Skin of body (tissue), 1 donor: ENCODE measurements at regions not wholly inside any gene's neighbourhood (a gene's known extent, or its start where the extent isn't known, plus 50 kb on each side); places are given as distances from the start of the nearest gene placed in this dataset.

ENCODE experiments used
- DNase-seq: peaks from one replicate; lab custom pipeline; 2025; lab: John Stamatoyannopoulos, UW

DNA sequence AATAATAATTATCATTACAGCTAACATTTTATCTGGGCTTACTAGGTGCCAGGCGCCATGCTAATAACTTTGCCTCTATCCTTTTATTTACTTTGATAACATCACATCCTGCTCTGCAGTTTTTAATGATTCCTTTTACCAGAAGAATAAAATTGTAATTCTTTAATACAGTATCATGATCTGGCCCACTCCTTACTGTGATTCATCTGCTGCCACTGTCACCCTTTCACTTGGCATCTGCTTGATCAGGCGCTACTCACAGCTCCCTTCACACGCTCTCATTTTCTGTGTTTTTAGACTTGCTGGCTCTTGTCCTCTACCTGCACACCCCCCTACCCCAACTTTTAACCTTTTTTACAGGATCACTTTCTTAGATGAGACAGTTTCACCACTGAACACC, 167.5 kb downstream of the NTMT2 start:
- no peak for DNase-seq

DNA sequence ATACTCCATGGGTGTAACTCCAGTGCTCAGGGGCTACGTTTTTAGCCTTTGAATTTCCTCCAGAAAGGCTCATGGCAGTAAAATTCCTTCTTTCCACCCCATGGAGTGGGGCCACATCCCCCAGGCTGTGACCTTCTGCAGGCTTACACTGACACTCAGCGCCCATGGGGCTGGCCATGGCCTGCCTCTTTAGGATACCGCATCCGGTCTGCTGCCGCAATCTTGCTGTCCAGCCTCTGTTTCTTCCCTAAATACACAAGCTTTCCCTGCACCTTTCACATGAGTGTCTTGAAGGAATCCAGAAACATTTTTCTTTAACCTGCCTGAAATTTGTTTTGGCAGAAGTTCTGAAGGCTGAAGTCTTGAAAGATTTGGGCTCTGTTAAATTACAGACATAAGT, 170.5 kb downstream of the NTMT2 start:
- no peak for DNase-seq

DNA sequence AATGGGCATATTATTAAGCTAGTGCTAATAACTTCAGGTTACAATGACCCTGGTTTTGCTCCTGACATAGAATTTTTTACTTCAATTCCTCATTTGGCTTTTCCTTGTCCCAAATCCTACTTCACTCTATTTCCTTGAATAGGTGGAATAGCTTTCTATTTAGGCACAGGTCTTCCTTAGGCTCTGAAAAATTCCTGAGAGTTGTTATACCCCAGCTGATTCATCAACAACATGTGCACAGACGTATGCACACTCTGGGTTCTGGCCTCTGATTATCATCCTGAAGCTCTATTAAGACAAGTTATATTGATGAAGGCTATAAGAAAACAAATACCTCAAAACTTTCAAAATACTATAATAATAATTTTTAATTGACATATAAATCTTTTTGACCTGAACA, 172.4 kb downstream of the NTMT2 start:
- DNase-seq: no peak

DNA sequence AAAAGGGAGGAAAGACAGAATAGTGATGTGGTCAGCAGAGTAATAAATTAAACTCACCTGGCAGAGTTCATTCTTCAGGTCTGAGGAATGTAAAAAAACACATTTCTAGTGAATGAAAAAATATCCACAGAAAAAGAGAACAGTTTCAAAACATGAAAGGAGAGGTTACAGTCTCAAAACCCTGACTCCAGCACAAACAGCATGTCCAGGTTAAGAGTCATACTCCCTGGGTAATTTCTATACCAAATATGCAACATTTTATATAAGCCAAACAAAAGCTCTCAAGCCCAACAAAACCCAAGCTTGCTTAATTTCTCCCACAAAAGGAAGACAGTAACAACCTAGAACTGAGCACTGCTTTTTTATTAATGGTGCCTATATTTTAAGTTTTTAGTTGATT, 173.0 kb downstream of the NTMT2 start:
- DNase-seq: no peak

DNA sequence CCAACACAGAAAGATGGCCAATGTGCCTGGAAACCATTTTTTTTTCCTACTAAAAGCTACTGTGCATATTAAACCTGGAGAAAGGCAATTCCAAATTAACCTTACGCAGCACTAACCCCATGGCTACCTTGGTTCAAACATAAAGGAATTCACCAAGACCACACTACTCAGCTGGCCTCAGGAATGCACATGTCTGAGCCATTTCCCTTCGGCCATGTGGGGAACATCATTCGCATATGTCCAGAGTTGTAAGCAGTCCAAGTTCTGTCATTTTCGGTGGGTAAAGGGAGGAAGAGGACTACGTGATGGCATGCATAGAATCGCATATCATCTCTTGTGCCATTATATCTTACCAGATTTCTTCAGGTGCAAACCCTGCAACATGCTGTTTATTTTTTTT, 175.4 kb downstream of the NTMT2 start:
- no peak for DNase-seq

DNA sequence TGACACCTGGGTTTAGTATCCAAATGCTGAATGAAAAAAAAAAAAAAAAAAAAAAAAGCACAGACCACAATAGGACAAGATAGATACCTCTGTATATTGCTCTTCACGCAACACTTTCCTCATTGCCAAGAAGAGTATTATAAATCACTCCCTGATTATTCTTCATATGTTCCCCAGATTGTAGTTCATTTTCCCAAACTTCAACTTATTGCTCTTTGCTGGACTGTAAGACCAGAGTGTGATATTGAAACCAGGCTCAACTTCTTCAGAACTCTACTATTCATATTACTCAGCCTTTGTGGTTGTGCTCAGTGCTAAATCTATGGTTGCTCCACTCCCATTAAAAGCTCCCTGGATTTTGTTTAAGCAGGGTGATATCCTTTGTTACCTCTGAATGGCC, 180.4 kb downstream of the NTMT2 start:
- DNase-seq: peak; percentile 24

DNA sequence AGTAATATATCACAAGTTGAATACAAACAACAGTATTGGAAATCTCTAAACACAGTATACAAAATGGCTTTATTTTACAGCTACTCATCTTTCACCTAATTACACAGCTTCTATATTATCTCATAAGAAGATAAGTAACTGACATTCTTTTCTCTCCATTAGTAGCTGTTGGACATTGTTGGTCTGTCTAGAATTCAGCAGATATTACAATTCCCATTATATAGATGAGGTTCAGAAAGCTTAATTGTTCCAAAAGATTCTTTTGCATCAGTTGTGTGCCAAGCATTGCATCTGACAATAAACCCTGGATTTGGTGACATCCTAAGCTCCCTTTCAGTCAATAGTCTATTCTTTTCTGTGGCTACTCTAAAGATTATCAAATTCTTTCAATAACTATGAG, 187.0 kb downstream of the NTMT2 start:
- no peak for DNase-seq

DNA sequence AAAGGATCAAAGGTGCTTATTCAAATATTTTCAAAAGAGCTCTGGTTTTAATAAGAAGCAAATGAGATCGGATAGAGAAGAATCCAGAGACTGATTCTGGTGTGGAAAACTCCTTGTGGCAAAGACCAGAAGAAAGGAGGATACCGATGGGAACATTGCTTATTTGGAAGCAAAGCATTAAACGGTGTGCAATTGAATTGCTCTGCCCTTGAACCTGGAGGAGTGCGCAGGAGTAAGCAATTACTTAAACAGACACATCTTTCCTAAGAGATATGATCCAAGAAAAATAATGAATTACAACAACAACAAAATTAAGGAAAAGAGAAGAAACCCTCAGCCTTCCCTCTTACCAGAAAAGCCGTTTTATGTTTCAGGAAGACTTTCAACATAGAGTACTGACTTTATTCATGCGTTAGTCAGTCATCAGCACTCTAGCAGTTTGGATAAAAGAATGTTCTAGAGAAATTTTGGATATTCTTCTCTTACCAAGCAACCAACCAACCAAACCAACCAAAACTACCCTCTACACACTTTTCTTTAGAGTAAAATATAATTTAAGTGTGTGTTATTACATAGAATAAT, 191.7 kb downstream of the NTMT2 start:
- no peak for DNase-seq

DNA sequence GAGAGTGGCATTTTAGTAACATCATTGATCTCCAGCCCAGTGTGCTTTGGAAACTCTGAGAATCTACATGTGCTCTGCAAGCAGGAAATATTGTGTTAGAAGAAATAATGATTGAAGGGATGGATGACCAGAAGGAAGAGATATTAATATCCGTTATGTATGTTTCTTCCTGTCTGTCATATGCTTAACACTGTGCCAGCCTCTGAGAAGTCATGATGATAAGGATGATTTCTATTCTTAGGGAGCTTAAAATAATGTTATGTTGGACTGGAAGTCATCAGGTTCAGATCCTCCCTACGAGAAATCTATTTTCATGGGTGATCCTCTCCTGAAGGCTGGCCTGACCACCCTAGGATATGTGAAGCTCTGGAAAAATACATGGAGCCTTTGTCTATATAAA, 192.4 kb upstream of the GORAB start:
- no peak for DNase-seq

DNA sequence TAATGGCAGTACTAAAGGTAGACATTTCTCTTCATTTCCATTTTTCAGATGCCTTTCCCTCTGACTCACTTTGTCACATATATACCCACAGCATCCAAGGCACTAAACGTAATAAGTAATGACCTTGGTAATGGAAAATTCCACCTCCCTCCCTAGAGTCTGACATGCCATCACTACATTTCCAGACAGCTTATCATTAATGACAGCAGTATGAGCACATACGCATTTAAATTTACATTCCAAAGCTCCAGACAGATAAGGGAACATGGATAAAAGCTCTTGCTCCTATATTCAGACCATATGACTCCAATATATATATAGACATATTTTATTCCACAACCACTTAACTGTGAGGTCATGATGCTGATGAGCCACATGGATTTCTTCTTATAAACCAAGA, 191.7 kb upstream of the GORAB start:
- peak; percentile 5 for DNase-seq

DNA sequence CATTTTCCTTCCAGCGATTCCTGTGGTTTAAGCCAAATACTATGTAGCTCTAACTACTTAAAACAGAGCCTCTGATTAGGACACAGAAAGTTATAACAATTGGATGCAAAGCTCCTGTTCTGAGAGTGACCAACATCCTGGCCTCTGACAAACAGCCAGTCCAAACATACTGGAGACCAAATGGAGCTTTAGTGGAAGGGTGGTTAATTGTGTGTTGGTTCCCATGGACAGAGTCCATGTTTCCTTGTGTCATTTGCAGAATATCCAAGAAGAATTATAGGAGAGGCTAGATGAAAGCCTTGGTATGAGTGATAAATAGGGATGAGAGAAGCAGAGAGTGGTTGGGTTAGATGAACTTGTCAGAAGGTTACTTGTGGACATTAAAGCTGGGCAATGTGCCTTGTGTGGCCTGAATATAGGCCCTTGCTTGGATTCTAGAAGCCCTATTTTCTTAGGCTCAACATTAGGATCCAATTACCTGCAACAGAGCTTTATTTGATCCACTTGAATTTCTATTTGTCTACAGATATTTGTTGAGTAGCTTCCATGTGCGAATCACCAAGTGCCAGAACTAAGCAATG, 180.5 kb upstream of the GORAB start:
- no peak for DNase-seq

DNA sequence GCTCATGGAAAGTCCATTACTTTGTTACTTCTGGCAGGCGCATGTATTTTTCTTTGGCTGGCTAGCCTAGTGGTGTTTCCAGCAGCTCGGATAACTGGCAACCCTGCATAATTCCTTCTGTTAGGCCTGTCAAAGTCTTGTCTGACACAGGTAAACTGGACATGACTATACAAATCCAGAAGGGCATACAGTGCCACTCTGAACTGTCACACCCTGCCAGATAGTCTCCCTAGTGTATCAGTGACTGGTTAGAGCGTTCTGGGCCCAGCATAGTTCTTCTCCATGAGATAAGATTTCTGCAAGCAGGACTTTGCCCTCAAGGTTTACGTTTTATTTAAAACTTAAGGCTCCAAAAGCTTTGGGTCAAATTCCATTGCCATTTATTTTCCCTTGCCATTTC, 177.7 kb upstream of the GORAB start:
- no peak for DNase-seq

DNA sequence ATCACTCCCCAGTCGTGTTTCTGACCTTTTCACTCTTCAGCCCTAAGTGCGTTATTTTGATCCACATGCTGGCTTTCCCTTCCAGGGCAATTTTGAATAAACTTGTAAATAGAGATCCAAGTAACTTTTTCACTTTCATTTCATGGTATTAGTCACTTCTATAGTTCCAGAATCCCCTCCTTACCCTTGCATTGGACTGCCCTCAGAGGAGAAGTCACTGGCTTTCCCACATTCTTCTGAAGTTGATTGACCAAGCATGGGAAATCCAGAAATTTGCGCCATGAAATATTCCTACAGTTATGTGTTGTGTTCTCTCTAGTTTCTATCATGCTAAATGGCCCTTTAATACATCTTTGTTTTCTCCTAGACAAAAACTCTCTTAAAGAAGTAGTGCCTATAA, 177.3 kb upstream of the GORAB start:
- DNase-seq: no peak

DNA sequence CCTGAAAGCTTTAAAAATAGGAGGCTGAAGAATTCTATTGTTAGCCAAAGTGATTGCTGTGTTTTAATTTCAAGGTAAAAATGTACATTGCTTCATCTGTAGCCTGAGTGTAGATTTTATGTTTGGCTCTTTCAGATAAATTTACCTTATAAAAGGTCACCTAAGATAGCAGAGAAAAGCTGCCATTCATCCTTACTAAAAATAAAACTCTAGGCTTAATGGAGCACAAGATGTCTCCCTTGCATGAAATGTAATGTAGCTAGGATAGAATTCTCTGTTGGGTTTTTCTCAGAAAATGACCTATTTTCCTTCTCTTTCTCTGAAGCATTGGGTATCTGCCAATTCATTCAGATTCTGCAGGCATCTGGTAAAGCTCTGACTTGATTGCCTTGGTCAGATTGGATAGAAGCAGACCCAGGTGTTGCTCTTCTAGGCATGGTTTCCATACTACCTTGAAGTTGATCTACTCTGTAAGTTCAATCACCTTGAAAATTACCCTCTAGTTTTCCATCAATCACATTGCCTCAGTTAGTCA, 176.6 kb upstream of the GORAB start:
- DNase-seq: no peak

DNA sequence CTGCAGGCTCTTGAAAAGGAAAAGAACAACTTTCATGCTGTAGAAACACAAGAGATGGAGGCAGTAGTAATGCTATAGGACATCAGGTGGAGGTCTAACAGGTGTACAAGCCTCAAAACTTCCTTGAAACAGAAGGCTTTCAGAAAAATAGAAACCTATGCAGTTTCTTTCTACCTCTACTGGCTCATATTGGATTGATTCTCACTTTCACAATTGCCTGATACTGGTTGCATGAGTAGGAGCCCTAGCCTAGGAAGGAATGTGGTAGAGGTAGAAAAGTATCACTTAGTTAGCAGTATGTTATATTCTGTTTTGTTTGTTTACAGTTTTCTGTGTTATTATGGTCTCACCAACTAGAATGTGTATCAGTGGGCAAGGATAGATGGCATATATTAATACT, 175.4 kb upstream of the GORAB start:
- no peak for DNase-seq

DNA sequence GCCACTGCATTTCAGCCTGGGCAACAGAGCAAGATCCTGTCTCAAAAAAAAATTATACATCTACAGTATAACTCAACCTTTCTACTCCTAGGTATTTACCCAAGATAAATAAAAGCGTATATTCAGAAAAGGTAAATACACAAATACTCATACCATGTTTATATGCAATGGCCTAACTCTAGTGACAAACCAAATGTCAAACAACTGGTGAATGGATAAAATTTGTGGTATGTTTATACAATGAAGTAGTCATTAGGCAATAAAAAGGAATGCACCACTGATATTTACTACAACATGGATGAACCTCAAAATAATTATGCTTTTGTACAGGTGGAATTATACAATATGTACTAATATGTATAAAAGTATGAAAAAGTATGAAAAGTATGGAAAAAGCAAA, 174.2 kb upstream of the GORAB start:
- no peak for DNase-seq

DNA sequence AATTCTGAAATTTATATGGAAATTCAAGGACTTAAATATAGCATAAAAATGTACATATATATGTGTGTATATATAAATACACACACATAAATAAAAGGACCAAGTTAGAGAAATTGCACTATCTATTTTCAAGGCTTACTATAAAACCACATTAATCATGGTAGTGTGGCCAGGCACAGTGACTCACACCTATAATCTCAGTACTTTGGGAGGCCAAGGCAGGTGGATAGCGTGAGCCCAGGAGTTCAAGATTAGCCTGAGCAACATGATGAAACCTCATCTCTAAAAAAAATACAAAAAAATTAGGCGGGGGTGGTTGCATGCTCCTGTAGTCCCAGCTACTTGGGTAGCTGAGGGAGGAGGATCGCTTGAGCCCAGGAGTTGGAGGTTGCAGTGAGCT, 171.4 kb upstream of the GORAB start:
- no peak for DNase-seq

DNA sequence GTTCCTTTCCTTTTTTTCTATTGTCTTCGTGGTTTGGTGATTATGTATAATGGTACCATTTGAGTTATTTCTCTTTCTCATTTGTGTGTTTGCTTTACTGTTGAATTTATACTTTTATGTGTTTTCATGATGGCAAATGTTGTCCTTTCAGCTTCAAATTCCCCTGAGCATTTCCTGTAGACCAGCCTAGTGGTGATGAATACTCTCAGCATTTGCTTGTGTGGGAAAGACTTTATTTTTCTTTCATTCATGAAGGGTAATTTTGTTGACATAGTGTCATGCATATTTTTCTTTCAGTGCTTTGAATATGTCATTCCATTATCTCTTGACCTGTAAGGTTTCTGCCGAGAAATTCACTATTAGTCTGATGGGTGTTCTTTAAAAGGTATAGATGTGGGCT, 166.6 kb upstream of the GORAB start:
- DNase-seq: no peak

DNA sequence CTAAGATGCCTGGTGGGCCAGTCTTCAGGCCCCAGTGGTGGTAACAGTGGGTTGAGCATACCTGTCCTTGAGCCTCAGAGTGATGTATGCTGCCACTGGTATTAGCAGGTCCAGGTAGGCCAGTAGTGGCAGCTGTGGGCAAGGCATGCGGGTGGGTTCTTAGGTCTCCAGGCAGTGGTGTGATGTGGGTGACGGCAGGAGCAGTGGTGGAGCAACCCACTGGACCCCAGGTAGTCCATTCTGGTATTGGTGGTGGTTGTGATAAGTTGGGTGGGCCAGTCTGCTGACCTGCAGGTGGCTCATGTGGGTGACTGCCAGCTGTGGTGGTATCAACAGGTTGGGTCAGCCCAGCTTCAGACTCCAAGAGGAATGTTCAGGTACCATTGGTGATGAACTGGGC, 165.0 kb upstream of the GORAB start:
- no peak for DNase-seq

DNA sequence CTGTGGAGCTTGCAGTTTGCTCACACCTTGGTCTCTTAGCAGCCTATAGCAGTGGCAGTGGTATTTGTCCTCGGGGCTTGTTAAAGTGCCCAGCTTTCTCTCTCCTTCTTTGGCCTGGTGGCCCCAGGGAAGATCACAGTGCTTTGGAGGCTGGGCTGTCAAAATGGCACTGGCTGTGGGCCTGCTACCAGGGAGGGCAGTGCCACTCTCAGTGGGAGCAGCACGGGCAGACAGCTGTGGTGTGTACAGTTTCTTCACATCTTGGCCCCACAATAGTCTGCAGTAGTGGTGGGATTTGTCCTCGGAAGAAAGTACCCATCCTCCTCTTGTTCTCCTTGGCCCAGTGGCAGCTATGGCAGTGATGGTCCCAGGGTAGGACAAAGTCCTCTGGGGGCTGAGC, 164.4 kb upstream of the GORAB start:
- no peak for DNase-seq

DNA sequence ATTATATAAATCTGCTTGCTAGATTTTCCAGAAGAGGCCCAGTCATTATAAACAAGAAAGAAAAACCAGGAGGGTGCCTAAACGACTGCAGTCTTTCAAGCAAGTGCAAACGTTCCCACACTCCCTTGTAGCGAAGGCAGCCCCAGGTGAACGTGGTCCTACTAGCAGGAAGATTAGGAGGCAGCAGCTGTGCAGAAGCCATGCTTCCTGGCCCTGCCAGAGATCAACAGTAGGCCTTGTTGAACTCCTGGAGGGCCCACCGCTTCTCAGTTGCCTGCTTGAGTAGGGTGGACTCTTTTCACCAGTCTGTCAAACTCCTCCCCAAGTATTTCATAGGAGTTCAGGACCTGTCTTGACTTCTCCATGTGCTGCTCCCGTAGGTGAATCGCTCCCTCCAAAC, 163.0 kb upstream of the GORAB start:
- DNase-seq: no peak

DNA sequence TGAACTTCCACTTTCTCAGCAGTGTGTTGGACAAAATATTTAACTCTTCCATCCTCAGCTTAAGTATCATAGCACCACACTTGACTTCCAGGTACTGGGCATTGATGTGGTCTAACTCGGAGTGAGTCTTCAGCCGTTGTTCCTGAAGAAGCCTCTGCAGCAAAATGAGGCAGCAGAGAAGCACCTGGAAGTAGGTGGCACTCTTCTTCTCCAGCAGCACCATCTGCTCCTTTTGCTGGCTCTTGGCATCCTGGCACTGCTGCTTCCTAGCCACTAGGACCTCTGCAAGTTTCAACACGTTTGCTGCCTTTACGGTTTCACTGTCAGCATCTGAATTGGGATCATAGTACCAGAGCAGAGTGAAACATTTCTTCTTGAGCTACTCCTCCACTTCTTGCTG, 162.5 kb upstream of the GORAB start:
- DNase-seq: no peak

DNA sequence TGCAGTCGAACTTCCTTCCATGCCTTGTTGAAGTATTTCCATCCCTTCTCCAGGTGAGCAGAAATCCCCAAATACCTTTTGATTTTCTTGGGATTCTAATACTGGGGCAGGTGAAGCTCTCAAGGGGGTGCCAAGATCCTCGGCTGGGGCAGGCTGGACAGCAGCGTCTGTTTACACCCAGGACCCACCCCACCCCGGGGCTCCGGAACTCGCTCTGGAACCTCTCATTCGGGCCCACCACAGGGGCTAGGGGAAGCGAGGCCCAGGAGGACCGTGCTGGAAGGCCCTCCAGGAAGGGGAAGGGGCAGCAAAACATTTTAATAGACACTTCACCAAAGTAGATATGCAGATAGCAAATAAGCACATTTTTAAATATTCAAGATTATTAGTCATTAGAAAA, 161.9 kb upstream of the GORAB start:
- no peak for DNase-seq
